HG03378 (cell line): ENCODE measurements at regions not wholly inside any gene's neighbourhood (a gene's known extent, or its start where the extent isn't known, plus 50 kb on each side); places are given as distances from the start of the nearest gene placed in this dataset.
"Not testable (repeated sequence)": the region's sequence is repeated elsewhere in the genome, so short reads cannot be mapped to it uniquely, and the experiment has no call there.

Source experiments
- ATAC-seq: cut with Tn5 transposase; IDR thresholded peaks from one replicate; pipeline ENCODE4 v1.9.1; 2021; ENCODE audit warnings: mild to moderate bottlenecking, moderate library complexity; ENCODE audit not compliant: unreplicated experiment

DNA sequence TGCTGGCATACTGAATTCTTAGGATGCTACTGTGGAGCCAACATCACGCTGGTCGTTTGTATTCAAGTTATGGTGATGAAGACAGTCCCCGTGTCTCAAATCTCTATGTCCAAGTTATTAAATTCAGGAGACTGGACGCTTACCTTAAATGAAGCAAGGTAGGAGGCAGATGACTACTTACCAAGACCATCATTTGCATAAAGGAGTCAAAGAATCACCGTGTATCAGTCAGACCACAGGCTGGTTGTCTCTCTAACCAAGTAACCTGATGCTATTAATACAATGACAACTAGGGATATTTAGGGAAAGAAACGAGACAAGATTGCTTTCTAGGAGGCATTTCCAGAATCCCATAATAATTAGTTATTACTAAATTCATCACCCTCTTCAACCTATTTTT lies 78.1 kb upstream of the FRMD6 start:
- ATAC-seq = no peak

GRCh38 chr14:51574009-51574408 lies 77.7 kb upstream of the FRMD6 start:
- no peak for ATAC-seq

- ATAC-seq = no peak
Observed at GRCh38 chr14:51575349-51576116, 76.2 kb upstream of the FRMD6 start.

- no peak for ATAC-seq
Observed at GRCh38 chr14:51576117-51576430, 75.6 kb upstream of the FRMD6 start.

GRCh38 chr14:51576879-51577278 lies 74.8 kb upstream of the FRMD6 start:
- ATAC-seq = no peak

GRCh38 chr14:51578853-51579252 lies 72.9 kb upstream of the FRMD6 start:
- no peak for ATAC-seq

DNA sequence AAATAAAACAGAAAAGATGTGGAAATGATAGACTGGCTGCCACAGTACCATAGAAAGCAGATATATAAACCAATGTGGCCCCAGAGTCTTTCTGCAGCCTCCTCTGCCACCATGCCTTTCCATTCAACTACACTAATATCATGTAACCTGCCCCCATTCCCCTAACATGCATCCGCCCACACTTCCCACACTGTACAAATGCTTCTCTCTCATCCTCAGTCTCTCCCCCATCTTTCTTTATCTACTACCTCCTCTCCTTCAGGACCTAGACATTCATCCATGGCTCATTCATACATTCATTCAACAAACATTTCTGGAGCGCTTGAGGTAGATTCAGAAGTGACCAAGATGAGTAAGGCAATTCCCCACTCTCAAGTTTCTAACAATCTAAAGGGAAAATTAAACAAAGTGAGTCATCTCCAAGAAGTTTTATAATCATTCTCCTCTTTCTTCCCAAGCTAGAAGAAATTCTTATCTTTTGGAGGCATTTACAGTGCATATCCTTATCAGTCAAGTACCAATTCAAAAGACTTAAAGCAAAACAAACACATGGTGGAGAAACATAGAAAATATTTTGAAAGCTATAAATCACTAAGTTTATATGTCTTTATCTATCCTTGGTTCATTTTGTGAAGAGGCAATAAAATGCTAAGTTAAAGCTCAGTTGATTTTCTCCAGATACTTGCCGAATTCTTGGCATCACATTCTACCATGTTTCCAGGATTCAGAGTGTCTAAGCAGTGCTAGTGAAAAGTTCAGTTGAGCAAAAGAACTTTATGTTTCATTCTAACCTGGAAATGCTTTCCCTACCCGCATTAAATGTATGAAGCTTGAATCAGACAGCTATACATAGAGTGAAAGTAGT lies 70.5 kb upstream of the FRMD6 start:
- ATAC-seq = no peak

DNA sequence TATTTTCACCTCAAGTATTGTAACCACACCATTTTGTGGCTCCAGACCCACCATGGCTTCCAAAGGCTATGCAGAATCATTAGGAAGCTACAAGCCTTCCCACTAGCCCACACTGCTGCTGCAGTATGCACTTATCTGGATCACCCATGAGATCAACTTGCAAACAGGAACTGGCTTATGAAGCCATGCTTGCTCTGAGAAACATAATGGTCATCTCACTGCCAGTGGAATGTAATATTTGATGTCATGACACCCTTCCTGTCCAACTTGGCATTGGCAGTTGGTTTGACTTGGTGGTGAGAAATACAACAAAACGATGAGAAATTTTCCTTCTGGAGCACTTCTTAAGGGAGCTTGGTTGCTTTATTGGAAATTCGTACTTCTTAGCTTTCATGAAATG lies 69.3 kb upstream of the FRMD6 start:
- ATAC-seq = no peak

GRCh38 chr14:51585055-51585454 lies 66.7 kb upstream of the FRMD6 start:
- ATAC-seq = no peak

- no peak for ATAC-seq
Observed at GRCh38 chr14:51592836-51593235, 58.9 kb upstream of the FRMD6 start.

DNA sequence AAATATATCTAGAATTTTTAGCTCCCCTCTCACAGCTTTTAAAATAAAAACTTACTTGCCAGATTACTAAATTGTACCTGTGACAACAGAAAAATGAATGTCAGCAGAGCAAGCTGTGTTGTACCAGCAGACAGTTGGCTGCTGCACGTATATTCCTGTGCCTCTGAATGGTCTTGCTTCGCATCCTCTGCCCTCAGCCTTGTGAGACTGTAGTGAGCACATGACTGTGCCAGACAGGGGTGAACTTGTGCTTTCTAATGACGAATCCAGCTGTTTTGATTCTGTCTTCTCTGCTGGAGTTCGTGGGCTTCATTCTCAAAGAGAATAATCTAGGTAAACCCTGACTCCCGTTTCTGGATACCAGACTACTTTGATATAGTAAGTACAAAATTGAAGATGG lies 58.3 kb upstream of the FRMD6 start:
- ATAC-seq = no peak

- no peak for ATAC-seq
Observed at GRCh38 chr14:51595881-51596455, 55.7 kb upstream of the FRMD6 start.

- ATAC-seq = no peak
Observed at GRCh38 chr14:51596488-51597117, 55.1 kb upstream of the FRMD6 start.

DNA sequence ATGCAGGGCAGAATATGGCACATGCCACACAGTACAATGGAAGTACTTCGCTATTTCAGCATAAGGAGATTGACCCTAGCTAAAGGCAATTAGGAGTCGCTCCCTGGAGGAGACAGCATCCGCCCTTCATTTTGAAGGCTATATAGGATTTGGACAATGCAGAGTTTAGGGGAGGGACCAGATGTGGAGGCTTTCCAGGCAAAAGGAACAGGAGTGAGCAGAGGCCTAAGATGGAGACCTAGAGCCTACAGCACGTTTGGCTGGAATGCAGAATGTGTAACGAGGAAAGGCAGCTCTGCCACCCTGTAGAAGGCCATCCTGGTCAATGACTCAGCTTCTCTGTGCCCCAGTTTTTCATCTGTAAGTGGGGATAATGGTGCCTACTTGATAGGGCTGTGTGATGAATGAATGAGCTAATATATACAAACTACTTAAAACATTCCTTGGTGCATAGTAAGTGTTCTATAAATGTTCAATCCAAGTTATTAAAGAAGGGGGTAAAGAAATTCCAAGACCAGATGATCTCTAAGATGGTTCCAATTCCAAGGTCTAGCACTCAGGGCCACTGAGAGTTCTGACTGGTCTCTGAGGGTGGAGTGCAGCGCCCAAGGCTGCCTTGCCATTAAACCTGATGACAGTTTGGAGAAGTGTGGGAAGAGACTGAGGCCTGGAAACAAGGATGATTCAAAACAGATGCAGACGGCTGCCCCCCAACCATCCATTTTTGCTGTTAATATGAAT lies 54.3 kb upstream of the FRMD6 start:
- no peak for ATAC-seq

GRCh38 chr14:51598924-51599600 lies 52.6 kb upstream of the FRMD6 start:
- ATAC-seq = not testable (repeated sequence)

GRCh38 chr14:51600658-51601057 lies 51.1 kb upstream of the FRMD6 start:
- ATAC-seq = no peak
